SK-N-SH (cell line): ENCODE measurements at regions not wholly inside any gene's neighbourhood (a gene's known extent, or its start where the extent isn't known, plus 50 kb on each side); places are given as distances from the start of the nearest gene placed in this dataset.

ENCODE experiments used
- CTCF ChIA-PET: fragments of 300-600, 350-600 bp; formaldehyde crosslinking; extraction: SDS; loops from one replicate; lab custom pipeline; 2021; lab: Yijun Ruan, JAX
- POLR2A ChIA-PET: fragments of 350-600 bp; sonication (Branson Sonifier 250); formaldehyde crosslinking; extraction: SDS; loops from one replicate; lab custom pipeline; 2020; ENCODE audit warnings: antibody characterized with exemption, inconsistent platforms; lab: Yijun Ruan, JAX
- DNase-seq: peaks from one replicate; pipeline ENCODE4 v3.0.0; 2012
- H2AFZ ChIP-seq: fragments of 200-600 bp; sonication (generic); 2 replicates; pipeline ENCODE4 v1.8.1; 2016; ENCODE audit warnings: antibody characterized with exemption, mild to moderate bottlenecking, low read depth
- H3F3A ChIP-seq: fragments of 200-600 bp; sonication (generic); replicated peaks from 2 replicates; pipeline ENCODE3; 2016; ENCODE audit warnings: antibody characterized with exemption, mild to moderate bottlenecking; ENCODE audit not compliant: insufficient read depth
- H3K27ac ChIP-seq, 2 experiments: fragments of 200-500 bp in 1 of 2; fragments of 200-600 bp in 1 of 2; sonication (Bioruptor generic) in 1 of 2; sonication (generic), shearing (Covaris generic) in 1 of 2; 2 replicates each; pipeline versions ENCODE4 v1.5.1 to v1.6.1; 2014 to 2016; ENCODE audit warnings: low read depth in 2 of 2, inconsistent platforms in 1 of 2, low read length in 1 of 2, mild to moderate bottlenecking in 1 of 2, mixed read lengths in 1 of 2
- H3K27me3 ChIP-seq: fragments of 200-600 bp; sonication (generic), shearing (Covaris generic); 2 replicates; pipeline ENCODE4 v1.6.1; 2016; ENCODE audit warnings: mixed run types; ENCODE audit not compliant: insufficient read depth
- H3K36me3 ChIP-seq, 2 experiments: fragments of 200-500 bp in 1 of 2; fragments of 200-600 bp in 1 of 2; sonication (Bioruptor generic) in 1 of 2; sonication (generic) in 1 of 2; replicated peaks in 1 of 2; 2 replicates each; pipeline versions ENCODE3 to v1.5.1; 2014 to 2016; ENCODE audit warnings: low read length in 1 of 2, mild to moderate bottlenecking in 1 of 2; ENCODE audit not compliant: insufficient read depth in 2 of 2, control insufficient read depth in 1 of 2
- H3K4me1 ChIP-seq, 2 experiments: fragments of 200-500 bp in 1 of 2; fragments of 200-600 bp in 1 of 2; sonication (Bioruptor generic) in 1 of 2; sonication (generic), shearing (Covaris generic) in 1 of 2; 2 replicates each; pipeline versions ENCODE4 v1.5.1 to v1.6.1; 2014 to 2016; ENCODE audit warnings: low read depth in 1 of 2, low read length in 1 of 2, mixed run types in 1 of 2; ENCODE audit not compliant: insufficient read depth in 2 of 2, control insufficient read depth in 1 of 2
- H3K4me2 ChIP-seq: fragments of 200-600 bp; sonication (generic), shearing (Covaris generic); 2 replicates; pipeline ENCODE4 v1.6.1; 2017; ENCODE audit warnings: mixed run types
- H3K4me3 ChIP-seq, 2 experiments: fragments of 200-500 bp in 1 of 2; fragments of 200-600 bp in 1 of 2; sonication (Bioruptor generic) in 1 of 2; sonication (generic), shearing (Covaris generic) in 1 of 2; 2 replicates each; pipeline versions ENCODE4 v1.5.1 to v1.8.1; 2014 to 2016; ENCODE audit warnings: low read depth in 2 of 2, inconsistent platforms in 1 of 2, low read length in 1 of 2, mild to moderate bottlenecking in 1 of 2, mixed read lengths in 1 of 2, moderate library complexity in 1 of 2
- H3K79me2 ChIP-seq: fragments of 200-600 bp; sonication (generic); 2 replicates; pipeline ENCODE4 v1.8.1; 2017; ENCODE audit warnings: mild to moderate bottlenecking; ENCODE audit not compliant: insufficient read depth
- H3K9ac ChIP-seq: fragments of 200-600 bp; sonication (generic); 2 replicates; pipeline ENCODE4 v1.6.1; 2017; ENCODE audit warnings: mixed run types
- H3K9me2 ChIP-seq: fragments of 200-600 bp; sonication (generic); 2 replicates; pipeline ENCODE4 v1.6.1; 2017; ENCODE audit warnings: mixed run types
- H3K9me3 ChIP-seq: fragments of 200-600 bp; sonication (generic); 2 replicates; pipeline ENCODE4 v1.6.1; 2017; ENCODE audit warnings: mixed run types, mild to moderate bottlenecking, moderate library complexity
- H4K20me1 ChIP-seq: fragments of 200-600 bp; sonication (generic); 2 replicates; pipeline ENCODE4 v1.6.1; 2017; ENCODE audit warnings: mild to moderate bottlenecking, mixed run types; ENCODE audit not compliant: insufficient read depth
- ELF1 ChIP-seq: IDR thresholded peaks from 2 replicates; pipeline ENCODE4 v1.4.0; 2012
- EP300 ChIP-seq, 2 experiments: IDR thresholded peaks; 2 replicates each; pipeline versions ENCODE4 v1.4.0 to v1.6.1; 2012; ENCODE audit warnings: borderline replicate concordance in 1 of 2, low read depth in 1 of 2, low read length in 1 of 2
- EZH2phosphoT487 ChIP-seq: fragments of 200-600 bp; sonication (generic); IDR thresholded peaks from 2 replicates; pipeline ENCODE4 v1.6.1; 2017; ENCODE audit warnings: low read depth, mixed run types, mild to moderate bottlenecking, antibody characterized with exemption, moderate library complexity, borderline replicate concordance
- FOSL2 ChIP-seq: IDR thresholded peaks from 2 replicates; pipeline ENCODE4 v1.4.0; 2012; ENCODE audit warnings: low read depth, mild to moderate bottlenecking, moderate library complexity, borderline replicate concordance
- FOXM1 ChIP-seq: IDR thresholded peaks from 2 replicates; pipeline ENCODE4 v1.4.0; 2012; ENCODE audit warnings: low read depth, mild to moderate bottlenecking
- GABPA ChIP-seq: IDR thresholded peaks from 2 replicates; pipeline ENCODE4 v1.4.0; 2012; ENCODE audit warnings: low read depth, mild to moderate bottlenecking
- GATA2 ChIP-seq: sonication (generic); formaldehyde crosslinking; IDR thresholded peaks from 2 replicates; pipeline ENCODE4 v1.5.0; 2020; ENCODE audit warnings: mild to moderate bottlenecking, missing genetic modification reagents
- IRF3 ChIP-seq: fragments of 150-350 bp; IDR thresholded peaks from 2 replicates; pipeline ENCODE4 v1.6.1; 2016; ENCODE audit warnings: mild to moderate bottlenecking, low read depth, low read length
- JUND ChIP-seq: IDR thresholded peaks from 2 replicates; pipeline ENCODE4 v1.4.0; 2012
- MAX ChIP-seq: IDR thresholded peaks from 2 replicates; pipeline ENCODE4 v1.4.0; 2012; ENCODE audit warnings: low read depth
- PBX3 ChIP-seq: IDR thresholded peaks from 2 replicates; pipeline ENCODE4; 2012
- POLR2AphosphoS5 ChIP-seq: IDR thresholded peaks from 2 replicates; pipeline ENCODE4 v1.6.1; 2012; ENCODE audit warnings: low read depth, low read length
- RFX5 ChIP-seq: IDR thresholded peaks from 2 replicates; pipeline ENCODE4 v1.6.1; 2012; ENCODE audit warnings: mild to moderate bottlenecking, improper control_type of control experiment, low read length
- TAF1 ChIP-seq: IDR thresholded peaks from 2 replicates; pipeline ENCODE4 v1.6.1; 2012; ENCODE audit warnings: low read depth, mild to moderate bottlenecking, low read length, moderate library complexity, borderline replicate concordance
- TCF12 ChIP-seq: IDR thresholded peaks from 2 replicates; pipeline ENCODE4 v1.4.0; 2012
- TEAD4 ChIP-seq: IDR thresholded peaks from 2 replicates; pipeline ENCODE4 v1.4.0; 2012; ENCODE audit warnings: mild to moderate bottlenecking, borderline replicate concordance; ENCODE audit not compliant: insufficient read depth
- YY1 ChIP-seq: IDR thresholded peaks from 2 replicates; pipeline ENCODE4 v1.4.0; 2012; ENCODE audit warnings: low read depth, mild to moderate bottlenecking
- ZBTB33 ChIP-seq: IDR thresholded peaks from 2 replicates; pipeline ENCODE4 v1.4.0; 2012; ENCODE audit warnings: low read depth, borderline replicate concordance
- WGBS: methylation state at CpG from one replicate; pipeline ENCODE4 v1.1.6; 2017; ENCODE audit warnings: low lambda C conversion rate; 5-methylcytosine and 5-hydroxymethylcytosine counted together

GRCh38 chr5:21236104-21236503 is 1248.1 kb upstream of the CDH18 start:
- TF ChIP-seq JUND = no peak
- no peak for TF ChIP-seq EZH2phosphoT487
- Histone ChIP-seq H3K4me2 (no peak overlapping the region), H3K27ac (no peak overlapping the region), H3K4me3 (no peak overlapping the region), H3K79me2 (no peaks in the 10 kb centered on the region), H3K27me3 (no peaks in the 10 kb centered on the region), H3K9me2 (no peaks in the 10 kb centered on the region), H3K9me3 (no peaks in the 10 kb centered on the region), H3K36me3 (no peaks in the 10 kb centered on the region), H3K4me1 (peaks cover 0 to 8% of the 10 kb centered on the region in 2 experiments; a peak in 1 of 4 replicates), H3F3A (no peaks in the 10 kb centered on the region), H2AFZ (no peak overlapping the region), H3K9ac (no peak overlapping the region), H4K20me1 (no peaks in the 10 kb centered on the region)
- DNase-seq = no peak
- ChIA-PET CTCF (no interaction called here), POLR2A (no interaction called here)
- 22% methylated on average over 1 of the region's 1 CpG for WGBS

- Histone ChIP-seq H4K20me1 (no peaks in the 10 kb centered on the region), H3K36me3 (no peaks in the 10 kb centered on the region), H3K4me2 (no peak overlapping the region), H3K9me2 (no peaks in the 10 kb centered on the region)
- WGBS = 37% methylated on average over 16 of the region's 16 CpGs
- CTCF ChIA-PET = interaction anchor here (0.9 kb wide), 1 partner anchor 25 kb away, joined by 3 read pairs; no protein-coding TSS in a partner anchor
- TF ChIP-seq RFX5 (no peak), JUND (no peak), ZBTB33 (no peak), IRF3 (no peak), YY1 (no peak), FOSL2 (no peak), POLR2AphosphoS5 (no peak), TEAD4 (no peak), GABPA (no peak), FOXM1 (no peak), GATA2 (CRISPR knock-in tag) (no peak), PBX3 (no peak), EP300 (IDR thresholded peaks at IDR 0.05; ENCODE audit: borderline replicate concordance in 1 of 2, low read depth in 1 of 2, low read length in 1 of 2) (no peak), TCF12 (no peak), MAX (no peak), ELF1 (no peak), TAF1 (no peak)
- TF ChIP-seq, all 33 proteins: peak for 0
- H3K27ac ChIP-seq = no peak overlapping the region
- no peak overlapping the region for H3K9ac ChIP-seq
- POLR2A ChIA-PET = no interaction called here
- no peak overlapping the region for H3K4me3 ChIP-seq
- H3K27me3 ChIP-seq = no peaks in the 10 kb centered on the region
- H3F3A ChIP-seq = no peaks in the 10 kb centered on the region
- no peak for DNase-seq
- H3K9me3 ChIP-seq = no peaks in the 10 kb centered on the region
- H3K79me2 ChIP-seq = no peaks in the 10 kb centered on the region
- H2AFZ ChIP-seq = no peak overlapping the region
- H3K4me1 ChIP-seq = no peaks in the 10 kb centered on the region
These were observed 1237.4 kb upstream of the CDH18 start for GRCh38 chr5:21225223-21226064.
